ENCODE measurements at regions not wholly inside any gene's neighbourhood (a gene's known extent, or its start where the extent isn't known, plus 50 kb on each side); places are given as distances from the start of the nearest gene placed in this dataset.

DNA sequence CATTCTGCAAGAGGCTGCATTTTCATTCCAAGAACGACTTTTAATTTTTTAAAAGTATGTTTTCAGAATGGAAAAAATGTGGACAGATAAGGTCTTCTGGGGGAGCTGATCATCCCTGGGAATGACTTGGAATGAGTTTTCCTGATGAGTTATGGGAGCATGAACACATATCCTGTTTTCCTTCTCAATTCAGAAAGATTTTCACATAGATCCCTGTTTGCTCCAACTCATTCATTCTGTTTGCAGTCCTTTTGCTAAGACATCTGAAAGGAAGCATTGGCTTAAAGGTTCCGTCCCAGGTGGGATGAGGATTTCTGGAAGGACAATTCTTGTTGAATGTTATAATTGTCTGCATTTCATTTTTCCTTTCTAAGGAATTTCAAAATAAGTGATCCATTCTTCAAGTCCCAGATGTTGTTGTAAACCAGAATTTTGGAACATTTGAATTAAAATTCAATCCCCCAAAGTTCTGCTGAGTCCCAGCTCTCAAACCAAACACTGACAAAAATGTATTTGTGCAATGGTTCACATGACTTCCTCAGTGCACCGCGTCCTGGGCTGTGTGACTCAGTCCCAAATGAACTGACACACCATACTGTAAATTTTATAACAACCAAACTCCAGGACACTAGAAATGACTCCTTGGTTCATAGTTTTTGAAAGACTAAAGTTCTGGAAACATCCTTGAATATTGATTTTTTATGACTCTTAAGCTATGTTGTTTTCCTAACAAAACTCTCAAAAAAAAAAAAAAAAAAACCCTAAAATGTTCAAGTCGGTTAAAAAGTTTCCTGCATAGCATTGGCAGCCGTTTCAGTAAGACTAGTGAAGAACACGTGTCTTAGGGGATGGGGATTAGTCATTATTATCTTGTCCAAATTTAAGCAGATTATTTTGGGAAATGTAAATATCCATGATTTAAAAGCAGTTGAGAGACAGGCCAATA lies 281.8 kb upstream of the TCF4 start:
- TF ChIP-seq POLR2AphosphoS5 (IDR thresholded peaks at IDR 0.05; ENCODE audit: low read depth, low read length) (no peak), POLR2A (IDR thresholded peaks at IDR 0.05; ENCODE audit: low read depth, low read length) (no peak), TAF1 (IDR thresholded peaks at IDR 0.05; ENCODE audit: borderline replicate concordance, low read depth, low read length) (no peak)

All from GM12892 (cell line).